ENCODE measurements at regions not wholly inside any gene's neighbourhood (a gene's known extent, or its start where the extent isn't known, plus 50 kb on each side); places are given as distances from the start of the nearest gene placed in this dataset.

DNA sequence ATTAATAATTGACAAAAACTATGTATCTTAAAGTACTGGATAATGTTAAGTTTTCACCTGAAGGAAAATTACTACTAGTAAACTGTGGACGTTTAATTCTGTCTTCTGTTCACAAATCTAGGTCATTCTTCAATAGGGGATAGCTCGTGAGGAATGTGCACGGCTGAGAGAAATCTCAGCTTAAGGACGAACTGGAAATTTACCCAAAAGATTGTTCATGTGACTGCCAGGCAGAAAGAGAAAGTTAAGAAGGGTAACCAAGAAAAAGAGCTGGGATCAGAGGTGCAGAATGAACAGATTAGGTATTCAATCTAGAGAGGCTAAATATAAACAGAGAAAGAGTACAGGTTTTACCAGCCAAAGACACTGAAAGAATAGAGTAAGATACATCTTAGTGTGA, 245.3 kb downstream of the CASP12 start:
- TF ChIP-seq TAF1 (IDR thresholded peaks at IDR 0.05; ENCODE audit: borderline replicate concordance, insufficient read depth, low read length): no peak
- TF ChIP-seq SIN3A (IDR thresholded peaks at IDR 0.05; ENCODE audit: borderline replicate concordance, insufficient read depth, low read length): no peak
- TF ChIP-seq FOXP2 (optimal IDR thresholded peaks at IDR 0.05; ENCODE audit: borderline replicate concordance, extremely low read depth, extremely low read length, insufficient read depth): no peak
- no peak for TF ChIP-seq POLR2AphosphoS5 (IDR thresholded peaks at IDR 0.05; ENCODE audit: low read depth, low read length)
- TF ChIP-seq REST (IDR thresholded peaks at IDR 0.05; ENCODE audit: insufficient read depth in 1 of 2, low read depth in 2 of 2, low read length in 2 of 2): no peak

DNA sequence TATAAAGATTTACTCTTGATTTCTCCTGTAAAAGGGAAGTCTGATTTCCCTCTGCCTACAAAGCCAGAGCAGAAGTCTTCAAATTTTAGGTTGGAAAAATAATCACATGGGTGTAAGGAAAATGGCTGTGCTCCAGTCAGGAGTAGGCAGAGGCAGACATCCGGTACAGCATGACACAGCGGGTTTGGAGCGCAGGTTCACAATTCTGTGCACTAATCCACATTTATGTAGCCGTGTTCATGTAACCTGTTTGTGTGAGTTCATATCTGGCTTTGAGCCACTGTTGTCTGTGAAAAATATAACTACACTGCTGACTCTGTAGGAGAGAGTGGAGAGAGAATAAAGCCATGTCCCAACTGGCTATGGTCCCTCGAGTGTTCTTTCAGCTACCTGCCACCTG, 248.0 kb downstream of the CASP12 start:
- no peak for TF ChIP-seq SIN3A (IDR thresholded peaks at IDR 0.05; ENCODE audit: borderline replicate concordance, insufficient read depth, low read length)
- TF ChIP-seq REST (IDR thresholded peaks at IDR 0.05; ENCODE audit: insufficient read depth in 1 of 2, low read depth in 2 of 2, low read length in 2 of 2): no peak
- TF ChIP-seq POLR2AphosphoS5 (IDR thresholded peaks at IDR 0.05; ENCODE audit: low read depth, low read length): no peak
- no peak for TF ChIP-seq FOXP2 (optimal IDR thresholded peaks at IDR 0.05; ENCODE audit: borderline replicate concordance, extremely low read depth, extremely low read length, insufficient read depth)
- TF ChIP-seq TAF1 (IDR thresholded peaks at IDR 0.05; ENCODE audit: borderline replicate concordance, insufficient read depth, low read length): no peak

- no peak for TF ChIP-seq SIN3A (IDR thresholded peaks at IDR 0.05; ENCODE audit: borderline replicate concordance, insufficient read depth, low read length)
- TF ChIP-seq POLR2AphosphoS5 (IDR thresholded peaks at IDR 0.05; ENCODE audit: low read depth, low read length): no peak
- no peak for TF ChIP-seq FOXP2 (optimal IDR thresholded peaks at IDR 0.05; ENCODE audit: borderline replicate concordance, extremely low read depth, extremely low read length, insufficient read depth)
- TF ChIP-seq TAF1 (IDR thresholded peaks at IDR 0.05; ENCODE audit: borderline replicate concordance, insufficient read depth, low read length): no peak
- TF ChIP-seq REST (IDR thresholded peaks at IDR 0.05; ENCODE audit: insufficient read depth in 1 of 2, low read depth in 2 of 2, low read length in 2 of 2): no peak
These were observed 249.3 kb downstream of the CASP12 start for GRCh38 chr11:104649002-104649401.

- TF ChIP-seq POLR2AphosphoS5 (IDR thresholded peaks at IDR 0.05; ENCODE audit: low read depth, low read length) (no peak), FOXP2 (optimal IDR thresholded peaks at IDR 0.05; ENCODE audit: borderline replicate concordance, extremely low read depth, extremely low read length, insufficient read depth) (no peak), TAF1 (IDR thresholded peaks at IDR 0.05; ENCODE audit: borderline replicate concordance, insufficient read depth, low read length) (no peak), REST (IDR thresholded peaks at IDR 0.05; ENCODE audit: insufficient read depth in 1 of 2, low read depth in 2 of 2, low read length in 2 of 2) (no peak), SIN3A (IDR thresholded peaks at IDR 0.05; ENCODE audit: borderline replicate concordance, insufficient read depth, low read length) (no peak)
These were observed 252.7 kb downstream of the CASP12 start for GRCh38 chr11:104645261-104646222.
